SK-N-DZ (cell line): ENCODE measurements at regions not wholly inside any gene's neighbourhood (a gene's known extent, or its start where the extent isn't known, plus 50 kb on each side); places are given as distances from the start of the nearest gene placed in this dataset.

Experiments
- DNase-seq: peaks from one replicate; pipeline ENCODE4 v3.0.0-alpha.2; 2015; ENCODE audit warnings: low spot score

GRCh38 chr14:38107216-38107631 is 100.5 kb upstream of the SSTR1 start:
- no peak for DNase-seq

- DNase-seq = no peak
Measured at GRCh38 chr14:38108681-38109080, 99.0 kb upstream of the SSTR1 start.

GRCh38 chr14:38110258-38110657 is 97.4 kb upstream of the SSTR1 start:
- DNase-seq = no peak

GRCh38 chr14:38111046-38111445 is 96.7 kb upstream of the SSTR1 start:
- no peak for DNase-seq

GRCh38 chr14:38113546-38113945 is 94.2 kb upstream of the SSTR1 start:
- DNase-seq = no peak

GRCh38 chr14:38116895-38117294 is 90.8 kb upstream of the SSTR1 start:
- DNase-seq = no peak

GRCh38 chr14:38120109-38120508 is 87.6 kb upstream of the SSTR1 start:
- DNase-seq = no peak

- no peak for DNase-seq
Measured at GRCh38 chr14:38121320-38122020, 86.2 kb upstream of the SSTR1 start.

GRCh38 chr14:38122241-38122640 is 85.5 kb upstream of the SSTR1 start:
- DNase-seq = no peak

GRCh38 chr14:38124506-38124905 is 83.2 kb upstream of the SSTR1 start:
- no peak for DNase-seq

GRCh38 chr14:38125481-38126037 is 82.1 kb upstream of the SSTR1 start:
- DNase-seq = no peak

- DNase-seq = no peak
Measured at GRCh38 chr14:38127356-38127755, 80.3 kb upstream of the SSTR1 start.

- DNase-seq = no peak
Measured at GRCh38 chr14:38127784-38128183, 79.9 kb upstream of the SSTR1 start.

- no peak for DNase-seq
Measured at GRCh38 chr14:38128640-38129039, 79.1 kb upstream of the SSTR1 start.

GRCh38 chr14:38129192-38129591 is 78.5 kb upstream of the SSTR1 start:
- no peak for DNase-seq

- DNase-seq = no peak
Measured at GRCh38 chr14:38129705-38130104, 78.0 kb upstream of the SSTR1 start.

- no peak for DNase-seq
Measured at GRCh38 chr14:38134416-38135030, 73.2 kb upstream of the SSTR1 start.

- no peak for DNase-seq
Measured at GRCh38 chr14:38135106-38135867, 72.4 kb upstream of the SSTR1 start.

GRCh38 chr14:38137005-38137404 is 70.7 kb upstream of the SSTR1 start:
- DNase-seq = no peak

- DNase-seq = no peak
Measured at GRCh38 chr14:38138473-38139138, 69.1 kb upstream of the SSTR1 start.

- no peak for DNase-seq
Measured at GRCh38 chr14:38139926-38140325, 67.8 kb upstream of the SSTR1 start.

- no peak for DNase-seq
Measured at GRCh38 chr14:38143170-38143569, 64.5 kb upstream of the SSTR1 start.
